ENCODE measurements at regions not wholly inside any gene's neighbourhood (a gene's known extent, or its start where the extent isn't known, plus 50 kb on each side); places are given as distances from the start of the nearest gene placed in this dataset.

DNA sequence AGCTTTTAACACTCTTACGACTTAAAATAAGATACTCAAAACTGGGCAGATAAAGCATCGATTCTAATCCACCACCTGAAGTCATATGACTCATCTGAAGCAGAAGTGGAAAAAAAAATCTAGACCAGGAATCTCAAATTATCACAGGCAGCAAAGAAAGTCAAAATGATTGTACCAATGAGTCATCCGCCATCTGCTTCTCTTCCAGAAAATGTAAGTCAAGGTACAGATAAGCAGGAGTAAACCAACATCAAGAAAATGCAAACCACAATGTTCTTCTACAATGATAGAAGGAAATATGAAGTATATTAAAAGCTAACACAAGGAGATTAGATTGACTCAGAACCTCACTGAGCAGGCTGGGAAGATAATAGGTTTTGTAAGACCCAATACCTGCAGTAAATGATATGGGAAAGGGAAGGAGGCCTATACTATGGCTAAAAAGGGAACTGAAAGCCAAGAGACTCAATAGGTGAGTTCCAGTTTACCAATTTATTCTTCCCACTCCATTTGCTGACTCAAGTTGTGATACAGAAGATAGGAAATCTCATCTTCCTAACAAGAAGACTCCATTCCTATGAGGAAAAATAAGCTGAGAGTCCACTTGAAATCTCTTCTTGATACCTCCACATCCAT, 88.4 kb upstream of the TET2 start (continued):
- no peak for TF ChIP-seq PRDM15 (CRISPR knock-in tag; IDR thresholded peaks at IDR 0.05)
- no peak for TF ChIP-seq E4F1 (IDR thresholded peaks at IDR 0.05; ENCODE audit: borderline replicate concordance, partially characterized antibody)

GRCh38 chr4:105059337-105059736, 87.3 kb upstream of the TET2 start:
- FAIRE-seq = no peak
- no peaks in the 10 kb centered on the region for H4K20me1 ChIP-seq (ENCODE audit: control insufficient read depth, insufficient read depth)
- no peaks in the 10 kb centered on the region for H3K27me3 ChIP-seq (replicated peaks in 1 of 2; ENCODE audit: control insufficient read depth in 2 of 2, insufficient read depth in 2 of 2, low read length in 1 of 2)
- peak overlapping the region; percentile 41 for H3K9ac ChIP-seq (ENCODE audit: control insufficient read depth, insufficient read depth, low read length)
- H2AFZ ChIP-seq (ENCODE audit: control insufficient read depth, low read depth, low read length) = no peak overlapping the region
- intact Hi-C loops (cut with micrococcal nuclease; ENCODE audit: unreplicated experiment) (loop anchor here (5.0 to 10.0 kb wide), 2 partner anchors 567 to 995 kb away; partner anchors contain the start of gene CXXC4), in situ Hi-C loops (cut with MboI) (no loop called here)
- peak; percentile 90 for DNase-seq (ENCODE audit: low read depth, low spot score)
- ATAC-seq = peak; percentile 55
- peak overlapping the region; percentile 32; the same call in 1 of the 2 replicates for H3K4me3 ChIP-seq
- BruUV-seq (replicated peaks) = no TSS peak
- ChIA-PET POLR2A (no interaction called here), SMC1A (ENCODE audit: uncharacterized antibody, unreplicated experiment) (interaction anchor here (0.6 to 2.6 kb wide), 10 partner anchors 9 to 433 kb away, joined by 3 to 12 read pairs (median 4); no protein-coding TSS in a partner anchor), CTCF (interaction anchor here (1.2 to 2.0 kb wide), 3 partner anchors 18 to 607 kb away, joined by 3 to 4 read pairs (median 3); no protein-coding TSS in a partner anchor), RAD21 (ENCODE audit: unreplicated experiment) (interaction anchor here (0.9 to 1.8 kb wide), 3 partner anchors 88 to 97 kb away, joined by 3 to 6 read pairs (median 3); partner anchors contain the start of gene TET2)
- H3K9me3 ChIP-seq (replicated peaks; ENCODE audit: control insufficient read depth, insufficient read depth, low read length) = peaks cover 5% of the 10 kb centered on the region
- H3K4me2 ChIP-seq (ENCODE audit: control insufficient read depth, insufficient read depth) = peak overlapping the region; percentile 56
- peak overlapping the region; percentile 90 for H3K27ac ChIP-seq (ENCODE audit: control insufficient read depth, insufficient read depth)
- H3K36me3 ChIP-seq (ENCODE audit: control insufficient read depth in 2 of 2, insufficient read depth in 2 of 2, low read length in 1 of 2) = no peaks in the 10 kb centered on the region
- H3K79me2 ChIP-seq (ENCODE audit: control insufficient read depth, insufficient read depth, low read length) = no peaks in the 10 kb centered on the region
- peaks cover 48% of the 10 kb centered on the region for H3K4me1 ChIP-seq (ENCODE audit: control insufficient read depth, insufficient read depth, low read length)
- TF ChIP-seq NR2C2 (IDR thresholded peaks at IDR 0.05; ENCODE audit: borderline replicate concordance, control insufficient read depth, insufficient read length, low read depth) (no peak), NFYB (IDR thresholded peaks at IDR 0.05; ENCODE audit: insufficient read depth, low read depth, low read length) (no peak), BCL3 (IDR thresholded peaks at IDR 0.05; ENCODE audit: borderline replicate concordance, insufficient read depth, low read depth, low read length, poor library complexity, severe bottlenecking) (peak; percentile 85), RAD21 (IDR thresholded peaks at IDR 0.05; ENCODE audit: insufficient read depth, low read depth, low read length) (no peak), ZZZ3 (IDR thresholded peaks at IDR 0.05; ENCODE audit: control insufficient read depth, insufficient read length, low read depth) (no peak), MTA2 (IDR thresholded peaks at IDR 0.05; ENCODE audit: low read depth) (peak; percentile 60)
- TF ChIP-seq, protein P1, sequence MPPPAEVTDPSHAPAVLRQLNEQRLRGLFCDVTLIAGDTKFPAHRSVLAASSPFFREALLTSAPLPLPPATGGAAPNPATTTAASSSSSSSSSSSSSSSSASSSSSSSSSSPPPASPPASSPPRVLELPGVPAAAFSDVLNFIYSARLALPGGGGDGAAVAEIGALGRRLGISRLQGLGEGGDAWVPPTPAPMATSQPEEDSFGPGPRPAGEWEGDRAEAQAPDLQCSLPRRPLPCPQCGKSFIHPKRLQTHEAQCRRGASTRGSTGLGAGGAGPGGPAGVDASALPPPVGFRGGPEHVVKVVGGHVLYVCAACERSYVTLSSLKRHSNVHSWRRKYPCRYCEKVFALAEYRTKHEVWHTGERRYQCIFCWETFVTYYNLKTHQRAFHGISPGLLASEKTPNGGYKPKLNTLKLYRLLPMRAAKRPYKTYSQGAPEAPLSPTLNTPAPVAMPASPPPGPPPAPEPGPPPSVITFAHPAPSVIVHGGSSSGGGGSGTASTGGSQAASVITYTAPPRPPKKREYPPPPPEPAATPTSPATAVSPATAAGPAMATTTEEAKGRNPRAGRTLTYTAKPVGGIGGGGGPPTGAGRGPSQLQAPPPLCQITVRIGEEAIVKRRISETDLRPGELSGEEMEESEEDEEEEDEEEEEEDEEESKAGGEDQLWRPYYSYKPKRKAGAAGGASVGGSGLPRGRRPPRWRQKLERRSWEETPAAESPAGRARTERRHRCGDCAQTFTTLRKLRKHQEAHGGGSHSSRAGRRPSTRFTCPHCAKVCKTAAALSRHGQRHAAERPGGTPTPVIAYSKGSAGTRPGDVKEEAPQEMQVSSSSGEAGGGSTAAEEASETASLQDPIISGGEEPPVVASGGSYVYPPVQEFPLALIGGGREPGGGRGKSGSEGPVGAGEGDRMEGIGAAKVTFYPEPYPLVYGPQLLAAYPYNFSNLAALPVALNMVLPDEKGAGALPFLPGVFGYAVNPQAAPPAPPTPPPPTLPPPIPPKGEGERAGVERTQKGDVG (CRISPR knock-in tag; IDR thresholded peaks at IDR 0.05) = no peak

All from GM12878 (cell line).